C4-2B (cell line): ENCODE measurements at regions not wholly inside any gene's neighbourhood (a gene's known extent, or its start where the extent isn't known, plus 50 kb on each side); places are given as distances from the start of the nearest gene placed in this dataset.

ENCODE experiments used
- H3K27ac ChIP-seq: fragments of 450-650 bp; 2 replicates; pipeline ENCODE4 v1.5.1; 2017
- ZFX ChIP-seq: fragments of 450-650 bp; IDR thresholded peaks from 2 replicates; pipeline ENCODE4 v1.6.1; 2017
- TF ChIP-seq, protein P1 (sequence below): fragments of 450-650 bp; conservative IDR thresholded peaks from 2 replicates; pipeline ENCODE4 v1.5.1; 2017; ENCODE audit warnings: mild to moderate bottlenecking

DNA sequence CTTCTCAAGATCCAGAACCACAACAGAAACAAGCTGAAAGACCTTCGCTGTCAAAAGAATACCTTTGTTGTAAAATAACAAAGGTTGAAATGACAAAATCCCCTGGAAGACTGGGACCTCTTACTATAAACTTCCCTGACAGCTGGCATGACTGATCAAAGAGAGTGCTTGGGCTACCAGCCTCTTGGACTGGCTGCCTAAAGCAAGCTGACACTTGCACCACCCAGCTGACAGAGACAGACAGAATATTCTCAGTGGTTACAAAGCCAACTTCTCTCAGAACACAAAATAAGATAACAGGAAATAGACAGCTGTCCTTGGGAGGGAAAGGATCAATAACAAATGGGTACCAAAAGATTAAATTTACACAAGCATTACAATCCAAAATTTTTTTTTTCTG is 241.7 kb upstream of the SPOCK3 start:
- TF ChIP-seq, protein P1, sequence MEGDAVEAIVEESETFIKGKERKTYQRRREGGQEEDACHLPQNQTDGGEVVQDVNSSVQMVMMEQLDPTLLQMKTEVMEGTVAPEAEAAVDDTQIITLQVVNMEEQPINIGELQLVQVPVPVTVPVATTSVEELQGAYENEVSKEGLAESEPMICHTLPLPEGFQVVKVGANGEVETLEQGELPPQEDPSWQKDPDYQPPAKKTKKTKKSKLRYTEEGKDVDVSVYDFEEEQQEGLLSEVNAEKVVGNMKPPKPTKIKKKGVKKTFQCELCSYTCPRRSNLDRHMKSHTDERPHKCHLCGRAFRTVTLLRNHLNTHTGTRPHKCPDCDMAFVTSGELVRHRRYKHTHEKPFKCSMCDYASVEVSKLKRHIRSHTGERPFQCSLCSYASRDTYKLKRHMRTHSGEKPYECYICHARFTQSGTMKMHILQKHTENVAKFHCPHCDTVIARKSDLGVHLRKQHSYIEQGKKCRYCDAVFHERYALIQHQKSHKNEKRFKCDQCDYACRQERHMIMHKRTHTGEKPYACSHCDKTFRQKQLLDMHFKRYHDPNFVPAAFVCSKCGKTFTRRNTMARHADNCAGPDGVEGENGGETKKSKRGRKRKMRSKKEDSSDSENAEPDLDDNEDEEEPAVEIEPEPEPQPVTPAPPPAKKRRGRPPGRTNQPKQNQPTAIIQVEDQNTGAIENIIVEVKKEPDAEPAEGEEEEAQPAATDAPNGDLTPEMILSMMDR = no peak
- TF ChIP-seq ZFX = no peak
- no peak overlapping the region for H3K27ac ChIP-seq

- no peak overlapping the region for H3K27ac ChIP-seq
- TF ChIP-seq, protein P1 = no peak
- TF ChIP-seq ZFX = no peak
Measured at GRCh38 chr4:167492007-167492406, 257.7 kb upstream of the SPOCK3 start.

GRCh38 chr4:167509551-167509950 is 275.3 kb upstream of the SPOCK3 start:
- H3K27ac ChIP-seq = no peak overlapping the region
- TF ChIP-seq ZFX = no peak
- TF ChIP-seq, protein P1 = no peak

GRCh38 chr4:167524091-167524490 is 289.8 kb upstream of the SPOCK3 start:
- H3K27ac ChIP-seq = no peak overlapping the region
- TF ChIP-seq, protein P1 = no peak
- TF ChIP-seq ZFX = no peak

DNA sequence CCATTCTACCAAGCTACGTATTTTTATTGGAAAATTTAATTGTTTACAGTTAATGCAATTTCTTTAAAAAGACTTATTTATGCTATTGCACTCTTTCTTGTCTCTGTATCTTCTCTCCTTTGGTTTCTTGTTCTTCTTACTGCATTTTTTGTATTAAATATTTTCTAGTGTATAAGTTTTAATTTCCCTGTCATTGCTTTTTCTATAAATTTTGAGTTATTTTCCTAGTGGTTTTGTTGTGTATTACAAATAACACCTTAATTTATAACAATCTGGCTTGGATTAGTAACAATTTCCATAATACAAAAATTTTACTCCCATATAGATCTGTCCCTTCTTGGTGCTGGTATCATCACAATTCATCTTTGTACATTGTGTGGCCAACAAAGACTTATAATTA is 303.5 kb upstream of the SPOCK3 start:
- TF ChIP-seq, protein P1 = no peak
- H3K27ac ChIP-seq = no peak overlapping the region

DNA sequence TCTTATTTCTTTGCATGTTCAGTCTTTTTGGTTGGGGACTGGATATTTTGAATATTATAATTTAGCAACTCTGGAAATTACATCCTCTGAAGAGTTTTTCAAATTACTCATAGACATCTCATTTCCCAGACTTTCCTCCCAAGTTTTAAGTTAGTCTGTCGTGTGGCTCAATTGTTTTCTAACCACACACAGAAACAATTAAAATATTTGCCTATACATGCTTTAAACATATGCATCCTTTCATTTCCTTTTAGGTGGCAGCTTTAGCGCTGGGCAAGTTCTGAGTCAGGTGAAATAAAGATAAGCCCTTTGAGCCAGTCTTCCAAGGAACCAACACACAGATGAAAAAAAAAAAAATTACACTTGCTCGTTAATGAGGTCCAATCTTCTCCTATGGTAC is 307.0 kb upstream of the SPOCK3 start:
- no peak overlapping the region for H3K27ac ChIP-seq
- TF ChIP-seq, protein P1 = no peak
- no peak for TF ChIP-seq ZFX

- TF ChIP-seq, protein P1 = no peak
- no peak for TF ChIP-seq ZFX
- no peak overlapping the region for H3K27ac ChIP-seq
Measured at GRCh38 chr4:167544391-167544790, 310.1 kb upstream of the SPOCK3 start.
